Gastroesophageal sphincter (tissue), 3 donors: ENCODE measurements at regions not wholly inside any gene's neighbourhood (a gene's known extent, or its start where the extent isn't known, plus 50 kb on each side); places are given as distances from the start of the nearest gene placed in this dataset.
"Not testable (repeated sequence)": the region's sequence is repeated elsewhere in the genome, so short reads cannot be mapped to it uniquely, and the experiment has no call there.

ENCODE experiments used
- EP300 ChIP-seq: sonication (generic); formaldehyde crosslinking; IDR thresholded peaks from one replicate; pipeline ENCODE4 v1.6.1; 2017; ENCODE audit warnings: antibody characterized with exemption, mild to moderate bottlenecking
- POLR2A ChIP-seq, 2 donors: fragments of 450-650 bp; IDR thresholded peaks; one replicate each; pipeline ENCODE4 v1.6.1; 2017; ENCODE audit warnings: antibody characterized with exemption in 2 of 2, mild to moderate bottlenecking in 2 of 2, moderate library complexity in 1 of 2
- POLR2AphosphoS5 ChIP-seq: sonication (generic); formaldehyde crosslinking; IDR thresholded peaks from one replicate; pipeline ENCODE4 v1.6.1; 2017; ENCODE audit warnings: antibody characterized with exemption
- TF ChIP-seq, protein P1 (sequence below), 4 experiments: fragments of 200-600 bp in 2 of 4; fragments of 450-650 bp in 2 of 4; sonication (generic) in 1 of 4; IDR thresholded peaks; one replicate each; pipeline ENCODE4 v1.5.1; 2017 to 2019; ENCODE audit warnings: antibody characterized with exemption in 4 of 4, mild to moderate bottlenecking in 2 of 4, moderate library complexity in 2 of 4

DNA sequence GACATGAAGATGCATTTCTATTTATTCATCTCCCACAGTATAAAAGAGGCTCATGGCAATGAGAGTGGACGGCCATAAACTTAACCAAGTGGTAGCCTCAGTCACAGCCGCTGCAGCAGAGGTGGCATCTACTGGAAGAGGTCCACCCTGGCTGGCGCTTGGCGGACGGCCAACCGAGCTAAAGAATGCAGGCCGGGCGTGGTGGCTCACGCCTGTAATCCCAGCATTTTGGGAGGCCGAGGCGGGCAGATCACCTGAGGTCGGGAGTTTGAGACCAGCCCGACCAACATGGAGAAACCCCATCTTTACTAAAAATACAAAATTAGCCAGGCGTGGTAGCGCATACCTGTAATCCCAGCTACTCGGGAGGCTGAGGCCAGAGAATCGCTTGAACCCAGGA, 51.7 kb upstream of the EIF5 start:
- TF ChIP-seq, protein P1, sequence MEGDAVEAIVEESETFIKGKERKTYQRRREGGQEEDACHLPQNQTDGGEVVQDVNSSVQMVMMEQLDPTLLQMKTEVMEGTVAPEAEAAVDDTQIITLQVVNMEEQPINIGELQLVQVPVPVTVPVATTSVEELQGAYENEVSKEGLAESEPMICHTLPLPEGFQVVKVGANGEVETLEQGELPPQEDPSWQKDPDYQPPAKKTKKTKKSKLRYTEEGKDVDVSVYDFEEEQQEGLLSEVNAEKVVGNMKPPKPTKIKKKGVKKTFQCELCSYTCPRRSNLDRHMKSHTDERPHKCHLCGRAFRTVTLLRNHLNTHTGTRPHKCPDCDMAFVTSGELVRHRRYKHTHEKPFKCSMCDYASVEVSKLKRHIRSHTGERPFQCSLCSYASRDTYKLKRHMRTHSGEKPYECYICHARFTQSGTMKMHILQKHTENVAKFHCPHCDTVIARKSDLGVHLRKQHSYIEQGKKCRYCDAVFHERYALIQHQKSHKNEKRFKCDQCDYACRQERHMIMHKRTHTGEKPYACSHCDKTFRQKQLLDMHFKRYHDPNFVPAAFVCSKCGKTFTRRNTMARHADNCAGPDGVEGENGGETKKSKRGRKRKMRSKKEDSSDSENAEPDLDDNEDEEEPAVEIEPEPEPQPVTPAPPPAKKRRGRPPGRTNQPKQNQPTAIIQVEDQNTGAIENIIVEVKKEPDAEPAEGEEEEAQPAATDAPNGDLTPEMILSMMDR (IDR thresholded peaks at IDR 0.05) = not testable (repeated sequence)
- not testable (repeated sequence) for TF ChIP-seq POLR2A (IDR thresholded peaks at IDR 0.05); POLR2AphosphoS5; EP300
